BJ (cell line): ENCODE measurements at regions not wholly inside any gene's neighbourhood (a gene's known extent, or its start where the extent isn't known, plus 50 kb on each side); places are given as distances from the start of the nearest gene placed in this dataset.

Experiments
- CTCF ChIA-PET: fragments of 350-600 bp; formaldehyde crosslinking; extraction: SDS; loops from one replicate; lab custom pipeline; 2021; ENCODE audit warnings: antibody characterized with exemption, inconsistent platforms; lab: Yijun Ruan, JAX
- POLR2A ChIA-PET: fragments of 300-600 bp; sonication (Branson Sonifier 250); formaldehyde crosslinking; extraction: SDS; loops from one replicate; lab custom pipeline; 2021; ENCODE audit warnings: antibody characterized with exemption; lab: Charles Lee
- DNase-seq: peaks from one replicate; pipeline ENCODE4 v3.0.0-alpha.2; 2011; ENCODE audit warnings: low read depth
- H3K27me3 ChIP-seq: 2 replicates; pipeline ENCODE4 v1.6.0; 2011; ENCODE audit warnings: low read length; ENCODE audit not compliant: control insufficient read depth, insufficient read depth
- H3K36me3 ChIP-seq: 2 replicates; pipeline ENCODE4 v1.5.1; 2011; ENCODE audit warnings: low read length; ENCODE audit not compliant: control insufficient read depth, insufficient read depth
- H3K4me3 ChIP-seq: 2 replicates; pipeline ENCODE4 v1.5.1; 2011; ENCODE audit warnings: low read depth, mild to moderate bottlenecking, control low read depth, low read length
- TF ChIP-seq, protein P1 (sequence below): IDR thresholded peaks from 2 replicates; pipeline ENCODE4 v1.5.1; 2011; ENCODE audit warnings: low read depth, mild to moderate bottlenecking, control low read depth, inconsistent platforms, low read length, moderate library complexity; ENCODE audit not compliant: insufficient read depth

DNA sequence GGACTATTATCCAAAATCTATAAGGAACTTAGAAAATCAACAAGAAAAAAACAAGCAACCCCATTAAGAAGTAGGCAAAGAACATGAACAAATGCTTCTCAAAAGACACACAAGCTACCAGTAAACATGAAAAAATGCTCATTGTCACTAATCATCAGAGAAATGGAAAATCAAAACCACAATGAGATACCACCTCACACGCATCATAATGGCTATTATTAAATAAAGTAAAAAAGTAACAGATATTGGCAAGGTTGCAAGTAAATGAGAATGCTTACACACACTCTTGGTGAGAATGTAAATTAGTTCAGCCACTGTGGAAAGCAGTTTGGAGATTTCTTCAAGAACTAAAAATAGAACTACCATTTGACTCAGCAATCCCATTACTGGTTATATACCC, 167.0 kb upstream of the DMRTA1 start:
- ChIA-PET CTCF (no interaction called here), POLR2A (no interaction called here)

DNA sequence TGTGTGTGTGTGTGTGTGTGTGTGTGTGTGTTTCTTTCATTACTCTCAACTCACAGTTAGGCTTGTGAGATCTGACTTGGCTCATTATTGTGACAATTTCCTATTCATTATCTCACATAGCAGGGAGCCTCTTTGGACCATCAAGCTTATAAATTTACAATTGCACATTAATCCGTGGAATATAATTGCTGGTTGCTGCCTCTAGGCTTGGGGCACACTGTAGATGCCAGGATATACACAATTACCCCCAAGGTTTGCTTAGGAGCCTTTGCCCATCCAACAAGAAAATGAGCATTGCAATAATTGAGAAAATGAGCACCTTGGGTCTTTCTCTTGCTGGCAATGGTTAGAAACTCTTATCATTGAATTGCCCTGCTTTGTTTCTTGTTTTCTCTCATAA, 161.6 kb upstream of the DMRTA1 start:
- H3K27me3 ChIP-seq, result no peaks in the 10 kb centered on the region
- TF ChIP-seq, protein P1, sequence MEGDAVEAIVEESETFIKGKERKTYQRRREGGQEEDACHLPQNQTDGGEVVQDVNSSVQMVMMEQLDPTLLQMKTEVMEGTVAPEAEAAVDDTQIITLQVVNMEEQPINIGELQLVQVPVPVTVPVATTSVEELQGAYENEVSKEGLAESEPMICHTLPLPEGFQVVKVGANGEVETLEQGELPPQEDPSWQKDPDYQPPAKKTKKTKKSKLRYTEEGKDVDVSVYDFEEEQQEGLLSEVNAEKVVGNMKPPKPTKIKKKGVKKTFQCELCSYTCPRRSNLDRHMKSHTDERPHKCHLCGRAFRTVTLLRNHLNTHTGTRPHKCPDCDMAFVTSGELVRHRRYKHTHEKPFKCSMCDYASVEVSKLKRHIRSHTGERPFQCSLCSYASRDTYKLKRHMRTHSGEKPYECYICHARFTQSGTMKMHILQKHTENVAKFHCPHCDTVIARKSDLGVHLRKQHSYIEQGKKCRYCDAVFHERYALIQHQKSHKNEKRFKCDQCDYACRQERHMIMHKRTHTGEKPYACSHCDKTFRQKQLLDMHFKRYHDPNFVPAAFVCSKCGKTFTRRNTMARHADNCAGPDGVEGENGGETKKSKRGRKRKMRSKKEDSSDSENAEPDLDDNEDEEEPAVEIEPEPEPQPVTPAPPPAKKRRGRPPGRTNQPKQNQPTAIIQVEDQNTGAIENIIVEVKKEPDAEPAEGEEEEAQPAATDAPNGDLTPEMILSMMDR, result no peak
- no peak overlapping the region for H3K4me3 ChIP-seq
- no peaks in the 10 kb centered on the region for H3K36me3 ChIP-seq
- ChIA-PET POLR2A (no interaction called here), CTCF (interaction anchor here (0.6 kb wide), 1 partner anchor 12 kb away, joined by 3 read pairs; no protein-coding TSS in a partner anchor)
- no peak for DNase-seq

More for the DNA sequence above, 167.0 kb upstream of the DMRTA1 start:
- TF ChIP-seq, protein P1, result no peak
- DNase-seq, result no peak
- Histone ChIP-seq H3K4me3 (no peak overlapping the region), H3K36me3 (no peaks in the 10 kb centered on the region), H3K27me3 (no peaks in the 10 kb centered on the region)

DNA sequence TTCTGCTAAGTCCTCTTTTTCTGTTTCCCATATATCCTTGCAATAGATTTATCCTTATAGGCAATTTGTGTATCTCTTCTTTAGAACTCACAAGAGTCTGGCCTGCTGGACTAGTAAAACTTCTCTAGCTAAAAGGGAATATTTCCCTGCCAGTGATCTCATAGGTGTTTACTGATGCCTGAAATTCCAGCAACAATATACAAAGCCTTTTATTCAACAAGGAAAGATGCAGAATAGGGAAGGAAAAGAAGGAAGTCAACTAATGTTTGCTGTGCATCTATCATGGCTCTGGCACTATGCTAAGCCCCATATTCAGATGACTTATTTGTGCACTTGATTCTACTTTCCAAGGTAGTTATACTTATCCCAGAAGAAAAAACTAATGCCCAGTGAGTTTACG, 160.0 kb upstream of the DMRTA1 start:
- ChIA-PET CTCF (interaction anchor here (0.7 kb wide), 1 partner anchor 169 kb away, joined by 3 read pairs; no protein-coding TSS in a partner anchor), POLR2A (no interaction called here)
- Histone ChIP-seq H3K27me3 (no peaks in the 10 kb centered on the region; the same call in 1 of the 2 replicates), H3K4me3 (no peak overlapping the region), H3K36me3 (no peaks in the 10 kb centered on the region)
- DNase-seq, result no peak
- TF ChIP-seq, protein P1, result no peak

DNA sequence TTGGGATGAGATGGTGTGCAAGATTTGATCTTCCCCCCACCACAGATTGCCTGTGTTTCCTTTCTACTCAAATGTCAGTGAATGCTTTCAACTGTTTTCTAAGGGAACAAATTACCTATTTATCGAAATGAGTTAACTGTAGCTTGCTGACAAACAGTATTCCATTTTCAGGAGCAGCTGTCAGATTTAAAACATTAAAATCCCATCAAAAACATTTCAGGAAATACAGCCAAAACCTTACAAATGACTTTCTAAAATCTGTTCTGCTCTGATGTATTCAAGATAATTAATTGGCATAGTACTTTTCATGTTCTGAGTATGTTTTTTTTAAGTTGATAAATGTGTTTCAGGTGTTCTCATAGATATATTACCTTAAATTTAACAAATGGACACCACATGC, 158.0 kb upstream of the DMRTA1 start:
- no peak for DNase-seq
- CTCF ChIA-PET, result no interaction called here
- Histone ChIP-seq H3K36me3 (no peaks in the 10 kb centered on the region), H3K4me3 (no peak overlapping the region), H3K27me3 (no peaks in the 10 kb centered on the region; the same call in 1 of the 2 replicates)
- TF ChIP-seq, protein P1, result no peak
- POLR2A ChIA-PET, result no interaction called here

DNA sequence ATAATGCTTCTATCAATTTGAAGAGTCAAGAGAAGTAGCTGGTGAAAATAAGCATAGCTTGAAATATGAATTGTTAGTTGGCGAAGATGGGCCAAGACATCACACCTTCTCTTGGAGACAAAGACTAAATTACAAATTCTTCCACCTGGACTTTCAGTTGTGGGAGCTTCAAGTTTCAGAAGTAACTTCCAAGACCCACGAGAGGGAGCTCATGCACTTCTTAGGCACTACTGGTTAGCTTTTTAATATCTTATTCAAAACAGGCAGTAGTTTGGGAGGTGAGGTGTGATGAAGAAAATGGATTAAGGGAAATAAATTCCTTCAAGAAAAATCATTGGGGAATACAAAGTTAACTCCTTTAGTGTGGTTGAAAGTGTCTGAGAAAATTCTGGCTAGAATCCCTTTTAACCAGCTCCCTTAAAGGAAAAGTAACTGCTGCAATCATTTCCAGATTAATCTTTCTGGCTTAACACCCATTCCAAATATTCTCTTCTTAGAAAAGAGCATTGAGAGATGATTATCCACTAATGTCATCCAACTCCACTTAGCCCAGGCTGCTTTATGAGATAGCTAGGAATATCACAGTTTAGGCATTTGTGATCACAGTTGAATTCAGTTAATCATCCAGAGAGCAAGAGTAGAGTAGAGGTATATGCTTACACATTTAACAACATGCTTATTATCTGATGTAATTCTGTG, 139.5 kb upstream of the DMRTA1 start:
- TF ChIP-seq, protein P1, result peak; percentile 62
- H3K4me3 ChIP-seq, result no peak overlapping the region
- no peaks in the 10 kb centered on the region for H3K27me3 ChIP-seq
- no peak for DNase-seq
- POLR2A ChIA-PET, result no interaction called here
- CTCF ChIA-PET, result interaction anchor here (0.6 to 2.1 kb wide), 8 partner anchors 9 to 905 kb away, joined by 3 to 10 read pairs (median 4); no protein-coding TSS in a partner anchor
- no peaks in the 10 kb centered on the region for H3K36me3 ChIP-seq
